ENCODE measurements at regions not wholly inside any gene's neighbourhood (a gene's known extent, or its start where the extent isn't known, plus 50 kb on each side); places are given as distances from the start of the nearest gene placed in this dataset.

DNA sequence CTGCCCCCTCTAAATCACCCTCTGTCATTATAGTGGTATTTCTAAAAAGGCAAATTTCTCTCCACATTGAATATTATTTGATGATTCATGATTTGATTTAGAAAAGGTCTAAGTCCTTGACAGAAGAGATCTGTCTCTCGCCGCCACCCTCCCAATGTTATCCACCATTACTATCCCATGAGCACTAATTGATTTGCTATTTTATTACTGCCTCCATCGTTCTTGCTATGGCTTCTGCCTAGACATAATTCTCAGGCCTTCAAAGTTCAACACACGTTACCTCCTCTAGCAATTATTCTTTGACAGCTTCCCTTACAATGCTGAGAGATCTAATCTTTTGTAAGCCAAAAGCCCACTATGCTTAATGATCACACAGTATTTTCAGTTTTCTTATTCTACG, 507.0 kb upstream of the CHAC2 start:
- Histone ChIP-seq H3K27ac (ENCODE audit: low read length) (no peak overlapping the region), H3K79me2 (ENCODE audit: low read length) (no peaks in the 10 kb centered on the region), H3K36me3 (replicated peaks; ENCODE audit: insufficient read depth, low read length) (no peaks in the 10 kb centered on the region), H4K20me1 (ENCODE audit: insufficient read depth, low read length) (no peaks in the 10 kb centered on the region), H3F3A (ENCODE audit: insufficient read depth, low read length) (no peaks in the 10 kb centered on the region), H3K9me2 (replicated peaks; ENCODE audit: insufficient read depth, low read length) (no peaks in the 10 kb centered on the region), H3K4me1 (ENCODE audit: low read length) (no peaks in the 10 kb centered on the region), H2AFZ (ENCODE audit: low read length) (no peak overlapping the region), H3K4me2 (ENCODE audit: low read depth, low read length) (no peak overlapping the region), H3K27me3 (replicated peaks; ENCODE audit: insufficient read depth, low read length) (no peaks in the 10 kb centered on the region), H3K9me3 (replicated peaks; ENCODE audit: insufficient read depth, low read length) (no peaks in the 10 kb centered on the region), H3K9ac (ENCODE audit: low read length) (no peak overlapping the region), H3K4me3 (ENCODE audit: low read length) (no peak overlapping the region)
- TF ChIP-seq, protein P1, sequence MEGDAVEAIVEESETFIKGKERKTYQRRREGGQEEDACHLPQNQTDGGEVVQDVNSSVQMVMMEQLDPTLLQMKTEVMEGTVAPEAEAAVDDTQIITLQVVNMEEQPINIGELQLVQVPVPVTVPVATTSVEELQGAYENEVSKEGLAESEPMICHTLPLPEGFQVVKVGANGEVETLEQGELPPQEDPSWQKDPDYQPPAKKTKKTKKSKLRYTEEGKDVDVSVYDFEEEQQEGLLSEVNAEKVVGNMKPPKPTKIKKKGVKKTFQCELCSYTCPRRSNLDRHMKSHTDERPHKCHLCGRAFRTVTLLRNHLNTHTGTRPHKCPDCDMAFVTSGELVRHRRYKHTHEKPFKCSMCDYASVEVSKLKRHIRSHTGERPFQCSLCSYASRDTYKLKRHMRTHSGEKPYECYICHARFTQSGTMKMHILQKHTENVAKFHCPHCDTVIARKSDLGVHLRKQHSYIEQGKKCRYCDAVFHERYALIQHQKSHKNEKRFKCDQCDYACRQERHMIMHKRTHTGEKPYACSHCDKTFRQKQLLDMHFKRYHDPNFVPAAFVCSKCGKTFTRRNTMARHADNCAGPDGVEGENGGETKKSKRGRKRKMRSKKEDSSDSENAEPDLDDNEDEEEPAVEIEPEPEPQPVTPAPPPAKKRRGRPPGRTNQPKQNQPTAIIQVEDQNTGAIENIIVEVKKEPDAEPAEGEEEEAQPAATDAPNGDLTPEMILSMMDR (IDR thresholded peaks at IDR 0.05; ENCODE audit: low read length) = no peak
- TF ChIP-seq EZH2 (optimal IDR thresholded peaks at IDR 0.05; ENCODE audit: low read depth, low read length) = no peak
- TF ChIP-seq EZH2phosphoT487 (IDR thresholded peaks at IDR 0.05; ENCODE audit: low read length) = no peak
- DNase-seq = no peak

DNA sequence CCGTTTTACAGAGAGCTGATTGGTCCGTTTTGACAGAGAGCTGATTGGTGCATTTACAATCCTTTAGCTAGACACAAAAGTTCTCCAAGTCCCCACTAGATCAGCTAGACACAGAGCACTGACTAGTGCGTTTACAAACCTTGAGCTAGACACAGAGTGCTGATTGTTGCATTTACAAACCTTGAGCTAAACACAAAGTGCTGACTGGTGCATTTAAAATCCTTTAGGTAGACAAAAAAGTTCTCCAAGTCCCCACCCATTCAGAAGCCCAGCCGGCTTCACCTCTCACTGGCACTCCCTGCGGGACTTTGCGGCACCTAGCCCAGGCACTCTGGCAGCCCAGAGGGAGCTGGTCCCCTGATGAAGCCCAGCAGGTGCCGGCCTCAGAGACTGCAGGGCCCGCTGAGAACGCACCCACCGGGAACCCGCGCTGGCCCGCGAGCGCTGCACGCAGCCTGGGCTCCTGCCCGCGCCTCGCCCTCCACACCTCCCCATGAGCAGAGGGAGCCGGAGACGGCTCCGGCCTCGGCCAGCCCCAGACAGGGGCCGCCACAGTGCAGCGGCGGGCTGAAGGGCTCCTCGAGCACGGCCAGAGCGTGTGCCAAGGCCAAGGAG, 508.1 kb upstream of the CHAC2 start:
- Histone ChIP-seq H3K27me3 (replicated peaks; ENCODE audit: insufficient read depth, low read length) (no peaks in the 10 kb centered on the region), H2AFZ (ENCODE audit: low read length) (no peak overlapping the region), H3F3A (ENCODE audit: insufficient read depth, low read length) (no peaks in the 10 kb centered on the region), H3K9me3 (replicated peaks; ENCODE audit: insufficient read depth, low read length) (no peaks in the 10 kb centered on the region), H3K27ac (ENCODE audit: low read length) (no peak overlapping the region), H3K79me2 (ENCODE audit: low read length) (no peaks in the 10 kb centered on the region), H3K36me3 (replicated peaks; ENCODE audit: insufficient read depth, low read length) (no peaks in the 10 kb centered on the region), H3K4me2 (ENCODE audit: low read depth, low read length) (no peak overlapping the region), H3K4me1 (ENCODE audit: low read length) (no peaks in the 10 kb centered on the region), H4K20me1 (ENCODE audit: insufficient read depth, low read length) (no peaks in the 10 kb centered on the region), H3K4me3 (ENCODE audit: low read length) (no peak overlapping the region), H3K9me2 (replicated peaks; ENCODE audit: insufficient read depth, low read length) (no peaks in the 10 kb centered on the region), H3K9ac (ENCODE audit: low read length) (no peak overlapping the region)
- DNase-seq = no peak
- TF ChIP-seq EZH2phosphoT487 (IDR thresholded peaks at IDR 0.05; ENCODE audit: low read length) (no peak), EZH2 (optimal IDR thresholded peaks at IDR 0.05; ENCODE audit: low read depth, low read length) (no peak)
- TF ChIP-seq, protein P1 (IDR thresholded peaks at IDR 0.05; ENCODE audit: low read length) = no peak

DNA sequence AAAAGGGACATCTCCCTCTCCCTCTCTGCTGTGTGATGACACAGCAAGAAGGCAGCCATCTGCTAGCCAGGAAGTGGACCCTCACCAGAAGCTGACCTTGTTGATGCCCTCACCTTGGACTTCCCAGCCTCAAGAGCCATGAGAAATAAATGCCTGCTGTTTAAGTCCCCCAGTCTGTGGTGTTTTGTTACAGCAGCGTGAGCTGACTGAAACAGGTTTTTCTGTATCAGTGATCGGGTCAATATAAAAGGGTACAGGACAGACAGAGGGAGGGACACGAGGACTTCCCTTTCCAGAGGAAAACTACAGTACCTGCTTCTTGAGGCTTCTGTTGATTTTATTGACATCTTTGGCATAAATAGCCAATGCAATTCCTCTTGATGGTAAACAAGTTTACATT, 510.3 kb upstream of the CHAC2 start:
- H3K9ac ChIP-seq (ENCODE audit: low read length) = no peak overlapping the region
- H3K4me3 ChIP-seq (ENCODE audit: low read length) = no peak overlapping the region
- no peak for DNase-seq
- no peak overlapping the region for H2AFZ ChIP-seq (ENCODE audit: low read length)
- no peaks in the 10 kb centered on the region for H3K79me2 ChIP-seq (ENCODE audit: low read length)
- H3K27ac ChIP-seq (ENCODE audit: low read length) = no peak overlapping the region
- H3K9me2 ChIP-seq (replicated peaks; ENCODE audit: insufficient read depth, low read length) = no peaks in the 10 kb centered on the region
- H4K20me1 ChIP-seq (ENCODE audit: insufficient read depth, low read length) = no peaks in the 10 kb centered on the region
- H3K4me2 ChIP-seq (ENCODE audit: low read depth, low read length) = no peak overlapping the region
- H3K4me1 ChIP-seq (ENCODE audit: low read length) = peaks cover 2% of the 10 kb centered on the region
- no peaks in the 10 kb centered on the region for H3K9me3 ChIP-seq (replicated peaks; ENCODE audit: insufficient read depth, low read length)
- no peaks in the 10 kb centered on the region; the same call in 1 of the 2 replicates for H3F3A ChIP-seq (ENCODE audit: insufficient read depth, low read length)
- no peaks in the 10 kb centered on the region for H3K36me3 ChIP-seq (replicated peaks; ENCODE audit: insufficient read depth, low read length)
- TF ChIP-seq EZH2 (optimal IDR thresholded peaks at IDR 0.05; ENCODE audit: low read depth, low read length) (no peak), EZH2phosphoT487 (IDR thresholded peaks at IDR 0.05; ENCODE audit: low read length) (no peak)
- TF ChIP-seq, protein P1 (IDR thresholded peaks at IDR 0.05; ENCODE audit: low read length) = no peak
- no peaks in the 10 kb centered on the region for H3K27me3 ChIP-seq (replicated peaks; ENCODE audit: insufficient read depth, low read length)
